RWPE1 (cell line): ENCODE measurements at regions not wholly inside any gene's neighbourhood (a gene's known extent, or its start where the extent isn't known, plus 50 kb on each side); places are given as distances from the start of the nearest gene placed in this dataset.
A peak's percentile ranks its signal among the peaks of the same experiment; 100 is the strongest.

Source experiments
- CTCF ChIA-PET: fragments of 350-600 bp; sonication (Branson Sonifier 250); formaldehyde crosslinking; extraction: SDS; loops from one replicate; lab custom pipeline; 2021; lab: Yijun Ruan, JAX
- POLR2A ChIA-PET: fragments of 400-600 bp; formaldehyde crosslinking; extraction: SDS; loops from one replicate; lab custom pipeline; 2020; ENCODE audit warnings: antibody characterized with exemption; ENCODE audit not compliant: low non-redundant PET; lab: Yijun Ruan, JAX
- DNase-seq: peaks from one replicate; pipeline ENCODE4 v3.0.0; 2012; ENCODE audit warnings: low spot score
- H3K27ac ChIP-seq: fragments of 450-650 bp; 2 replicates; pipeline ENCODE4 v1.5.1; 2017
- TF ChIP-seq, protein P1 (sequence below): fragments of 450-650 bp; conservative IDR thresholded peaks from 2 replicates; pipeline ENCODE4 v1.5.1; 2017; ENCODE audit warnings: low read depth, mild to moderate bottlenecking

DNA sequence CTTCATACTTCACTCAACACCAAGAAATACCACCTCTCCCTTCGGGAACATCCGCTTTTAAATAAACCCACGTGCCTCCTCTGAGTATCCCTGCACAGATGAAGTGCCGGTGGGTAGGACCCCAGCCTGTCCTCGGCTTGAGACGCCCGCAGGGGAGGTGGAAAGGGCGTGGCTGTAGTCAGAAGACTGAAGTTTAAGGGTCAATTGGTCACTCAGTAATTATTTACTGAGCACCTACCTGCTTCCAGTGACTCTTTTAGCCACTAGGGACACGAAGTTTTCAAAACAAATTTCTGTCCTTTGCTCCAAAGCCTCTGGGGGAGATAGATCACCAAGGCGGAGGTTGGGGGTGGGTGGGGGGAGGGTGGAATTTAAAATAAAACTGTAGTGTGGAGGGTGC, 309.4 kb downstream of the VRK1 start:
- POLR2A ChIA-PET = no interaction called here
- no peak for DNase-seq
- CTCF ChIA-PET = no interaction called here
- H3K27ac ChIP-seq = no peak overlapping the region
- TF ChIP-seq, protein P1, sequence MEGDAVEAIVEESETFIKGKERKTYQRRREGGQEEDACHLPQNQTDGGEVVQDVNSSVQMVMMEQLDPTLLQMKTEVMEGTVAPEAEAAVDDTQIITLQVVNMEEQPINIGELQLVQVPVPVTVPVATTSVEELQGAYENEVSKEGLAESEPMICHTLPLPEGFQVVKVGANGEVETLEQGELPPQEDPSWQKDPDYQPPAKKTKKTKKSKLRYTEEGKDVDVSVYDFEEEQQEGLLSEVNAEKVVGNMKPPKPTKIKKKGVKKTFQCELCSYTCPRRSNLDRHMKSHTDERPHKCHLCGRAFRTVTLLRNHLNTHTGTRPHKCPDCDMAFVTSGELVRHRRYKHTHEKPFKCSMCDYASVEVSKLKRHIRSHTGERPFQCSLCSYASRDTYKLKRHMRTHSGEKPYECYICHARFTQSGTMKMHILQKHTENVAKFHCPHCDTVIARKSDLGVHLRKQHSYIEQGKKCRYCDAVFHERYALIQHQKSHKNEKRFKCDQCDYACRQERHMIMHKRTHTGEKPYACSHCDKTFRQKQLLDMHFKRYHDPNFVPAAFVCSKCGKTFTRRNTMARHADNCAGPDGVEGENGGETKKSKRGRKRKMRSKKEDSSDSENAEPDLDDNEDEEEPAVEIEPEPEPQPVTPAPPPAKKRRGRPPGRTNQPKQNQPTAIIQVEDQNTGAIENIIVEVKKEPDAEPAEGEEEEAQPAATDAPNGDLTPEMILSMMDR = no peak

DNA sequence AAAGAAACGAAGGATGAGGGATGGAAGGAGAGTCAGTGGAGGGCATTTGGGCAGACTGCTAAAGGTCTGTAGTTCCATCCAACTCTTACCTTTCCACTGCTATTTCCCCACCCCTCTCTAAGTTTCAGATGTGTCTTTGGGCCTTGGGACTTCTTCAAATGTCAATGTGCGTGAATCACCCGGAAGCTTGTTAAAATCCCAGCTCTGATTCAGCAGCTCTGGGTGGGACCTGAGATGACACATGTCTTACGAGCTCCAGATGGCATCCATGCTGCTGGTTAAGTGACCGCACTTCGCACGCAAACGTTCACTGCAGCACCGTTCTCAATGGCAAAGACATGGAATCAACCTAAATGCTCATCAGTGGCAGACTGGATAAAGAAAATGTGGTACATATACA, 309.9 kb downstream of the VRK1 start:
- peak; percentile 42 for DNase-seq
- POLR2A ChIA-PET = no interaction called here
- no peak overlapping the region for H3K27ac ChIP-seq
- TF ChIP-seq, protein P1 = no peak
- CTCF ChIA-PET = no interaction called here

DNA sequence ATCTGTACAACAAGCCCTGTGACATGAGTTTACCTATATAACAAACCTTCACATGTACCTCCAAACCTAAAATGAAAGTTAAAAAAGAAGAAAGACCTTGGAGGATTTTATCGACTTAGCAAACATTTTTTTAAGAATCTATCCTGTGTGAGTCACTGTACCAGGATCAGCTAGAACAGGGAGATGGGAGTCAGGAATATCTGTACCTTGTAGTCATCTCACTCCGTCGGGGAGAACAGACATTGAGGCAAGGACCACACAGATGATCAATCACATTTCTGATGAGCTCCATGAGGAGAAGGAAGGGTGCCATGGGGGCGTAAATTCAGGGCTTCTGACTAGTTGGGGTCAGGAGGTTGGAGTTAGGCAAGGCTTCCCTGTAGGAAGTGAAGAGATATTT, 310.6 kb downstream of the VRK1 start:
- ChIA-PET CTCF (no interaction called here), POLR2A (no interaction called here)
- H3K27ac ChIP-seq = no peak overlapping the region
- TF ChIP-seq, protein P1 = no peak
- DNase-seq = peak; percentile 8

DNA sequence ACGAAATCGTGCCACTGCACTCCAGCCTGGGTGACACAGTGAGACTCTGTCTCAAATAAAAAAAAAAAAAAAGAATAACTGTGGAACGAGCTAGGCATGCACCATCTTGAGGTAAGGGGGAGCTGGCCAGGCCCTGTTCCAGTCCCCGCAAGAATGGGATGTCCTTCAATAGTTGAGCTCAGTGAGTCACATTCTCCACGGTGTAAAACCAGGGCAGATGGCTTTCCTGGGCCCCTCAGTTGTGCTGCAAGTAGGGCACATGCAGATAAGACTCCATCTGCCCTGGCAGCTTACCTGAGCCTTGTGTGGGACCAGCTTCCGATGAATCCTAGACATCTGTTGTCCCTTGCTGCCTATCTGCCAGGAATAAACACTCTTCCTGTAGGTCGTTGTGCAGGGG, 312.1 kb downstream of the VRK1 start:
- POLR2A ChIA-PET = no interaction called here
- TF ChIP-seq, protein P1 = no peak
- no peak for DNase-seq
- CTCF ChIA-PET = no interaction called here
- no peak overlapping the region for H3K27ac ChIP-seq

DNA sequence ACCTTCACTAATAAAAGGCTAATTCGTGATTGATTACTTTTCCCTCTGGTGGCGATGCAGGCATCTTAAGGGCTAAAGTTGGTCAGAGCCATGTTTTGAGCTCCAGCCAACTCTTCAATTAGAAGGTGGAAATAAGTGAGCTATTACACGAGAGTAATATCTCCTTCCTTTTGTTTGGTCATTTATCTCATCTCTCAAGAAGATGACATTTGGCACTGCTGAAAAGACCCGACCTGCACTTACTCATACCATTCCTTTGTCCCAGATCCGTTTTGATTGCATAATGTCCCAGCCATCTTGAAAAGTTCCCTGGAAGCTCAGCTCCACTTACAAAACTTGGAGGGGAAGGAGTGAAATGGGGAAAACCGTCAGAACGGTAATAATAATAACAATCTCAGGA, 316.2 kb downstream of the VRK1 start:
- no peak overlapping the region for H3K27ac ChIP-seq
- CTCF ChIA-PET = interaction anchor here (0.6 kb wide), 1 partner anchor 291 kb away, joined by 3 read pairs; no protein-coding TSS in a partner anchor
- POLR2A ChIA-PET = no interaction called here
- DNase-seq = peak; percentile 10
- TF ChIP-seq, protein P1 = no peak

DNA sequence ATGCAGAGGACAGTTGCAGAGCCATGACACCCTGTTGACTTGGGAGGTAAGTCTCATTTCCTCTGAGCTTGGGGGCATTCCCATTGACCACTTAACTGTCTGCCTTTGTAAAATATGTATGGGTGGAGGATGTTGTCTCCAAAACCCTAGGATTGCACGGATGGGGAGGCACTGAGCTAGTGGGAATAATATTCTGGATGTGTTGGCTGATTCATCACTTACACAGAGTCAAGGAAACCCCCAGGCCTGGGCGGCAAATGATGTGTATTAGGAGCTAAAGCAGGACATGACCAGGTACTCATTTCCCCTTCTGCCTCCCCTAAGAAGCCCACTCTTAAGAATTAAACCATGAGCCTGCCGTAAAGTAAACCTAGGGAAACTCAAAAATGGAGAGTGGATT, 319.4 kb downstream of the VRK1 start:
- DNase-seq = no peak
- ChIA-PET CTCF (interaction anchor here (0.5 to 0.7 kb wide), 2 partner anchors 17 to 1028 kb away, joined by 3 to 6 read pairs; no protein-coding TSS in a partner anchor), POLR2A (no interaction called here)
- H3K27ac ChIP-seq = no peak overlapping the region
- TF ChIP-seq, protein P1 = no peak
